HG03460 (cell line): ENCODE measurements at regions not wholly inside any gene's neighbourhood (a gene's known extent, or its start where the extent isn't known, plus 50 kb on each side); places are given as distances from the start of the nearest gene placed in this dataset.
"Not testable (repeated sequence)": the region's sequence is repeated elsewhere in the genome, so short reads cannot be mapped to it uniquely, and the experiment has no call there.

Source experiments
- ATAC-seq: cut with Tn5 transposase; IDR thresholded peaks from one replicate; pipeline ENCODE4 v1.9.1; 2021; ENCODE audit not compliant: unreplicated experiment

GRCh38 chrX:128653524-128654060 is 601.4 kb upstream of the ACTRT1 start:
- no peak for ATAC-seq

DNA sequence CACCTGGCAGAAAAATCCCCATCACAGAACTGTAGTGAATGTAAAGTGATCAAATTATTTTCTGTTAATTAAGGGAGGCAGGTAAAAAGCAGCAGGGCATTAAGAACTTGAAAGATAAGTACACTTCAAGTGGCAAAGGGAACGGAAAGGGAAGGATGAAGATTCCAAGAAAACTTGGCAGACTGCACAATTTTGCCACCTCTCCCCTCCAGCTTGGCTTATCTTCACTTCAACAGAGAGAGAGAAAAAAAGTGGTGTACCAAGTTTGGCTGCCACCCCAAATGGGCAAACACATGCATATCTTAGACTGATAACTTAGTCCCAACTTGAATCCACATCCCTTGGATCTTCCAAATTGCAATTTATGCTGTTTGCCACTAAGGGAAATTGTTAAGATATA is 598.1 kb upstream of the ACTRT1 start:
- no peak for ATAC-seq

DNA sequence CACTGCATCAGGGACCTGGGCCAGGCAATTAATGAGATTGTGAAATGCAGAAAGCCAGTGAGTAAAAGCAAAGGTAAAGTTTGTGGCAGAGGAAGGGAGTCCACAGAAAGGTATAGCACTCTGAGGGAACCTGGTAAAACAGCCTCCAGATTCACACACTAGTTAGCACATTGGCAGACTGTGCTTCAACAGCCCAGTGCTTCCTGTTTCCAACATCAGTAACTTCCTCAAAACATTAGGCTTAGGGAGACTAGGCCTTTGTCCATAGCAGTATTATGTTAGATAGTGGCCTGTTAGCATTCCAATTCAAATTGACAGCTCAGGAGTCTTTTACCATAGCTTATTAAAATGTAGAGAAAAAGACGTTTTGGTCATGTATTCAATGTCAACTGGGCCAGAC is 582.6 kb upstream of the ACTRT1 start:
- no peak for ATAC-seq

DNA sequence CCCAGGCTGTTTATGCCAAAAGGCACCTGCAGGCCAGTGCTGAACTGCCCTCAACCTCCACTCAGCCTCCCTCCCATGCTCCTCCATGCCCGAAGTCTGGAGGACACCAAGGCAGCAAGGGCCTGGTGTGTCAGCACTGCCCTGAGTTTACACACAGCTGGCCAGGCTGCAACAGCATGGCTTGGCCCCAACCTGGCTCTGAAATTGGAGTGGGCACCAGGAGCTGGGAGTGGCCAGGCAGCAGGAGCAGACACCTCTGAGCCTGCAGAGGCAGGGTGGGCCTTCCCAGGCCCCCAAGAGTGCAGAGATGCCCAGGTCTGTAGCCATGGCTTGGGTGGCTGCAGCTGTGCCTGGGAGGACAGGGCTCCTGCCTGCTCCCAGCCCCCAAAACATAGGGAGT is 571.2 kb upstream of the ACTRT1 start:
- no peak for ATAC-seq

- no peak for ATAC-seq
Measured at GRCh38 chrX:128622296-128622695, 570.1 kb upstream of the ACTRT1 start.

GRCh38 chrX:128619490-128619889 is 567.3 kb upstream of the ACTRT1 start:
- no peak for ATAC-seq

DNA sequence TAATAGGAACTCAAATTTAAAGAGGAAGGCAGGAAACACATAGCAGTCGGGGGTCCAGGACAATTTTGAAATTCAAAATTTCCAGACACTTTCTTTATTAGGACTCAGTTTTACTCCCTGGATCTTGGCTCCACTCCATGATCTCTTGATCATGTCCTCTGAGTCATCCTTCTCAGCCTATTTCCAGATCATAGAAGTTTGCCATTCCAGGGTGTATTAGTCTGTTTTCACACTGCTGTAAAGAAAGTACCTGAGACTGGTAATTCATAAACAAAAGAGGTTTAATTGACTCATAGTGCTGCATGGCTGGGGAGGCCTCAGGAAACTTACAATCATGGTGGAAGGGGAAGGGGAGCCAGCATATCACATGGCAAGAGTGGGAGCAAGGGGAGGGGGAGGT is 564.7 kb upstream of the ACTRT1 start:
- ATAC-seq = no peak

GRCh38 chrX:128606817-128607216 is 554.6 kb upstream of the ACTRT1 start:
- not testable (repeated sequence) for ATAC-seq

GRCh38 chrX:128606357-128606756 is 554.2 kb upstream of the ACTRT1 start:
- not testable (repeated sequence) for ATAC-seq

GRCh38 chrX:128601706-128602105 is 549.5 kb upstream of the ACTRT1 start:
- no peak for ATAC-seq

GRCh38 chrX:128599632-128600031 is 547.4 kb upstream of the ACTRT1 start:
- no peak for ATAC-seq

DNA sequence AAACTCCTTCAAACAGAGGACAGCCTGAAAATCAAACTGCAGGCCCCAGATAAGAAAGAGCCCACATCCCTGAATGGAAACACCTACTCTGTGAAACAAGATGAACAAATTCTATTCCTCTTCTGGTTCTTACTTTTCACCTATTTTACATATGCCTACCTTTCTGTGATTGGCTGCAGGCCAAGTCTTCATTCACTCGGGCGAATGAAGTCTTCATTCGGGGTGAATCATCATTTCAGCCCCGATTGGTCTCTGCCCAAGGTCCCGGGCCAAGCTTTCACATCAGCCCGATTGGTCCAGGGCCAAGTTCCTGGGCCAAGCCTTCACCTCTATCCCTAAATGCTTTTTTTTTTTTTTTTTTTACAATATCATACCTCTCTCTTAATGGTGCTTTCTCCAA is 529.8 kb upstream of the ACTRT1 start:
- ATAC-seq = no peak

DNA sequence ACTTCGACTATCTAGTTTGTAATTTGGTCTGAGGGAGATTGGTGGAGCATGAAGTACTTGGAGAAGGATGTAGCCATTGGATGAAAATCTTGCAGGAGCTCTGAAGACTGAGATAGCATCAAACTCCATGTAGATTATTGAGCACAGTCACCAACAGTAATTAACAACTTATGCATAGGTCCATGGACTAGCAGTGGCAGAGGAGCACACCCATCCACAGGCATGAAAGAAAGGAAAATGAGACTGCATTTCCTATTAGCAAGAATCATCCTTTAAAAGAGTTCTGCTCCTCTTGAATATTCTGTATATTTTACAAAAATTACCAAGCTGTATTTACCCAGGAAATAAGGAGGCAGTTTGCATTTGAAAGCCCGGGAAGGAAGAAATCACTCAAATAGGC is 529.4 kb upstream of the ACTRT1 start:
- no peak for ATAC-seq

- ATAC-seq = no peak
Measured at GRCh38 chrX:128543114-128543513, 490.9 kb upstream of the ACTRT1 start.

- ATAC-seq = no peak
Measured at GRCh38 chrX:128518508-128518907, 466.3 kb upstream of the ACTRT1 start.

- ATAC-seq = no peak
Measured at GRCh38 chrX:128517691-128518090, 465.5 kb upstream of the ACTRT1 start.

GRCh38 chrX:128504496-128504895 is 452.3 kb upstream of the ACTRT1 start:
- ATAC-seq = no peak

DNA sequence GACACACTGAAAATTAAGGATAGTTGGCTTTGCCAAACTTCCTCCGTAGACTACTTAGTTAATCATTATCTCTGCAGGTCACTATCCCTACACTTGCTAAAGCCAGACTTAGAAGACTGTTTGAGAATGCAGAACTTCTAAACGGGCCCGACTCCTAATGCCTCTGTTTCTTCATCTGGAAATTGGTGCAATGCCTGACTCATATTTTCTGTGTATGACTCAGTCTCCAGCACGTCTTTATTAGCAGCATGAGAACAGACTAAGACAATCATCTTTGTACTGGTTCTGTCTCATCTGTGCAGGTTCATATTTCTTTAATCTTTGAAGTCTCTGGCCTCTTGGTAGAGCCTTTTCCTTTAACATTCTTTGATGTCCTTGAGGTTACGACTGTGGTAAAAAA is 411.9 kb upstream of the ACTRT1 start:
- no peak for ATAC-seq

- ATAC-seq = no peak
Measured at GRCh38 chrX:128460835-128461234, 408.6 kb upstream of the ACTRT1 start.

GRCh38 chrX:128458888-128459287 is 406.7 kb upstream of the ACTRT1 start:
- ATAC-seq = no peak

- no peak for ATAC-seq
Measured at GRCh38 chrX:128457674-128458073, 405.5 kb upstream of the ACTRT1 start.

DNA sequence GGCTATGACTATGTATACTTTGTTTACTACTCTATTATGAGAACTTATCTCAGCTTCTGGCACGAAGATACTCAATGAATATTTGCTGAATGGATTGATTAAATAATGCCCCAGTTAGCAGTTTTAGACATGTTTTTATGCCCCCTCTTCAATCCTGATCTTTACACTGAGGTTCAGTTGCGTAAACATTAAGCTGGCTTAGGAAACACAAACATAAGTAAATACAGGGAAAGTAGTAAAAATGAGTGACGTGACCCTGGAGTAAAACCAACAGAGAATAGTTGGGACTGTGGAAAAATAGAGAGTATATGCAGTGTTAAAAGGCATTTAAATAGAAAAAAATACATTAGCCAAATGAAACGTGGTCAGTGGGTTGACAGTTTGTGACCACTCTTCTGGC is 387.0 kb upstream of the ACTRT1 start:
- ATAC-seq = no peak

- no peak for ATAC-seq
Measured at GRCh38 chrX:128438082-128438481, 385.9 kb upstream of the ACTRT1 start.
